Astrocyte (in vitro differentiated cells and primary cell): ENCODE measurements at regions not wholly inside any gene's neighbourhood (a gene's known extent, or its start where the extent isn't known, plus 50 kb on each side); places are given as distances from the start of the nearest gene placed in this dataset.

ENCODE experiments used
- DNase-seq: peaks from one replicate; pipeline ENCODE4 v3.0.0-alpha.2; 2010; ENCODE audit warnings: low read depth
- FAIRE-seq: peaks from 2 replicates; lab custom pipeline; 2011; peaks lifted over from hg19 to GRCh38; lab: Jason Lieb, UNC
- H2AFZ ChIP-seq: 2 replicates; pipeline ENCODE4 v1.6.0; 2012; ENCODE audit warnings: low read depth, low read length, inconsistent platforms
- H3K27ac ChIP-seq: 2 replicates; pipeline ENCODE4 v1.5.1; 2011; ENCODE audit warnings: low read depth, low read length, inconsistent platforms
- H3K27me3 ChIP-seq: 2 replicates; pipeline ENCODE4 v1.6.0; 2011; ENCODE audit warnings: low read length, inconsistent platforms; ENCODE audit not compliant: insufficient read depth
- H3K36me3 ChIP-seq: 2 replicates; pipeline ENCODE4 v1.5.1; 2011; ENCODE audit warnings: low read length, inconsistent platforms; ENCODE audit not compliant: insufficient read depth
- H3K4me1 ChIP-seq: 2 replicates; pipeline ENCODE4 v1.5.1; 2011; ENCODE audit warnings: low read length, inconsistent platforms; ENCODE audit not compliant: insufficient read depth
- H3K4me2 ChIP-seq: 2 replicates; pipeline ENCODE4 v1.6.0; 2012; ENCODE audit warnings: low read length, inconsistent platforms
- H3K4me3 ChIP-seq: 2 replicates; pipeline ENCODE4 v1.5.1; 2011; ENCODE audit warnings: low read depth, mild to moderate bottlenecking, low read length, inconsistent platforms; ENCODE audit not compliant: insufficient read depth
- H3K79me2 ChIP-seq: 2 replicates; pipeline ENCODE4 v1.6.0; 2012; ENCODE audit warnings: mild to moderate bottlenecking, low read length, inconsistent platforms; ENCODE audit not compliant: insufficient read depth
- H3K9ac ChIP-seq: 2 replicates; pipeline ENCODE4 v1.6.0; 2012; ENCODE audit warnings: mild to moderate bottlenecking, low read length, inconsistent platforms
- H3K9me3 ChIP-seq: 2 replicates; pipeline ENCODE4 v1.5.1; 2012; ENCODE audit warnings: low read depth, mild to moderate bottlenecking, low read length, inconsistent platforms; ENCODE audit not compliant: insufficient read depth
- H4K20me1 ChIP-seq: 2 replicates; pipeline ENCODE4 v1.6.0; 2012; ENCODE audit warnings: low read length, inconsistent platforms; ENCODE audit not compliant: insufficient read depth
- H3K27ac Mint-ChIP-seq: one replicate; pipeline ENCODE4 v1.8.0; 2021; ENCODE audit warnings: mild to moderate bottlenecking, mixed read lengths; ENCODE audit not compliant: unreplicated experiment
- H3K27me3 Mint-ChIP-seq: one replicate; pipeline ENCODE4 v1.8.0; 2021; ENCODE audit warnings: low read depth, mixed read lengths; ENCODE audit not compliant: unreplicated experiment
- H3K36me3 Mint-ChIP-seq: one replicate; pipeline ENCODE4 v1.8.0; 2021; ENCODE audit warnings: low read depth, mixed read lengths; ENCODE audit not compliant: unreplicated experiment
- H3K4me1 Mint-ChIP-seq: one replicate; pipeline ENCODE4 v1.8.0; 2021; ENCODE audit warnings: low read depth, mixed read lengths; ENCODE audit not compliant: unreplicated experiment
- H3K4me3 Mint-ChIP-seq: one replicate; pipeline ENCODE4 v1.8.0; 2021; ENCODE audit warnings: mild to moderate bottlenecking, moderate library complexity, mixed read lengths; ENCODE audit not compliant: unreplicated experiment
- H3K9me3 Mint-ChIP-seq: one replicate; pipeline ENCODE4 v1.8.0; 2021; ENCODE audit warnings: mild to moderate bottlenecking, mixed read lengths; ENCODE audit not compliant: unreplicated experiment
- EZH2 ChIP-seq: IDR thresholded peaks from 2 replicates; pipeline ENCODE4 v1.6.1; 2012; ENCODE audit warnings: mild to moderate bottlenecking, low read length, inconsistent platforms; ENCODE audit not compliant: insufficient read depth
- TF ChIP-seq, protein P1 (sequence below): IDR thresholded peaks from 2 replicates; pipeline ENCODE4 v1.5.1; 2011; ENCODE audit warnings: low read depth, mild to moderate bottlenecking, inconsistent platforms, low read length, moderate library complexity; ENCODE audit not compliant: insufficient read depth

- Mint-ChIP-seq H3K4me1 (peaks cover 20% of the 10 kb centered on the region), H3K4me3 (no peak overlapping the region), H3K27me3 (no peaks in the 10 kb centered on the region), H3K9me3 (no peaks in the 10 kb centered on the region), H3K36me3 (no peaks in the 10 kb centered on the region), H3K27ac (no peak overlapping the region)
- H3K36me3 ChIP-seq = no peaks in the 10 kb centered on the region
- H3K9me3 ChIP-seq = no peaks in the 10 kb centered on the region
- no peaks in the 10 kb centered on the region for H3K27me3 ChIP-seq
- H4K20me1 ChIP-seq = no peaks in the 10 kb centered on the region
- no peaks in the 10 kb centered on the region for H3K4me1 ChIP-seq
- H3K79me2 ChIP-seq = no peaks in the 10 kb centered on the region
- TF ChIP-seq, protein P1, sequence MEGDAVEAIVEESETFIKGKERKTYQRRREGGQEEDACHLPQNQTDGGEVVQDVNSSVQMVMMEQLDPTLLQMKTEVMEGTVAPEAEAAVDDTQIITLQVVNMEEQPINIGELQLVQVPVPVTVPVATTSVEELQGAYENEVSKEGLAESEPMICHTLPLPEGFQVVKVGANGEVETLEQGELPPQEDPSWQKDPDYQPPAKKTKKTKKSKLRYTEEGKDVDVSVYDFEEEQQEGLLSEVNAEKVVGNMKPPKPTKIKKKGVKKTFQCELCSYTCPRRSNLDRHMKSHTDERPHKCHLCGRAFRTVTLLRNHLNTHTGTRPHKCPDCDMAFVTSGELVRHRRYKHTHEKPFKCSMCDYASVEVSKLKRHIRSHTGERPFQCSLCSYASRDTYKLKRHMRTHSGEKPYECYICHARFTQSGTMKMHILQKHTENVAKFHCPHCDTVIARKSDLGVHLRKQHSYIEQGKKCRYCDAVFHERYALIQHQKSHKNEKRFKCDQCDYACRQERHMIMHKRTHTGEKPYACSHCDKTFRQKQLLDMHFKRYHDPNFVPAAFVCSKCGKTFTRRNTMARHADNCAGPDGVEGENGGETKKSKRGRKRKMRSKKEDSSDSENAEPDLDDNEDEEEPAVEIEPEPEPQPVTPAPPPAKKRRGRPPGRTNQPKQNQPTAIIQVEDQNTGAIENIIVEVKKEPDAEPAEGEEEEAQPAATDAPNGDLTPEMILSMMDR = no peak
- TF ChIP-seq EZH2 = no peak
- no peak overlapping the region for H3K9ac ChIP-seq
- no peak for FAIRE-seq
- no peak for DNase-seq
- no peak overlapping the region for H2AFZ ChIP-seq
- no peak overlapping the region for H3K27ac ChIP-seq
- no peak overlapping the region for H3K4me2 ChIP-seq
- no peak overlapping the region for H3K4me3 ChIP-seq
These were observed 274.9 kb upstream of the PITX2 start for GRCh38 chr4:110897784-110898183.

- Mint-ChIP-seq H3K27me3 (no peaks in the 10 kb centered on the region), H3K27ac (no peak overlapping the region), H3K9me3 (no peaks in the 10 kb centered on the region), H3K4me3 (no peak overlapping the region), H3K36me3 (no peaks in the 10 kb centered on the region), H3K4me1 (peaks cover 20% of the 10 kb centered on the region)
- no peak overlapping the region for H3K27ac ChIP-seq
- no peaks in the 10 kb centered on the region for H3K9me3 ChIP-seq
- no peaks in the 10 kb centered on the region for H3K36me3 ChIP-seq
- DNase-seq (no peak), FAIRE-seq (no peak)
- no peaks in the 10 kb centered on the region for H3K4me1 ChIP-seq
- H3K9ac ChIP-seq = no peak overlapping the region
- TF ChIP-seq, protein P1 = no peak
- TF ChIP-seq EZH2 = no peak
- no peak overlapping the region for H2AFZ ChIP-seq
- H4K20me1 ChIP-seq = no peaks in the 10 kb centered on the region
- H3K4me2 ChIP-seq = no peak overlapping the region
- H3K27me3 ChIP-seq = no peaks in the 10 kb centered on the region
- H3K79me2 ChIP-seq = no peaks in the 10 kb centered on the region
- no peak overlapping the region for H3K4me3 ChIP-seq
These were observed 275.4 kb upstream of the PITX2 start for GRCh38 chr4:110898290-110898689.

DNA sequence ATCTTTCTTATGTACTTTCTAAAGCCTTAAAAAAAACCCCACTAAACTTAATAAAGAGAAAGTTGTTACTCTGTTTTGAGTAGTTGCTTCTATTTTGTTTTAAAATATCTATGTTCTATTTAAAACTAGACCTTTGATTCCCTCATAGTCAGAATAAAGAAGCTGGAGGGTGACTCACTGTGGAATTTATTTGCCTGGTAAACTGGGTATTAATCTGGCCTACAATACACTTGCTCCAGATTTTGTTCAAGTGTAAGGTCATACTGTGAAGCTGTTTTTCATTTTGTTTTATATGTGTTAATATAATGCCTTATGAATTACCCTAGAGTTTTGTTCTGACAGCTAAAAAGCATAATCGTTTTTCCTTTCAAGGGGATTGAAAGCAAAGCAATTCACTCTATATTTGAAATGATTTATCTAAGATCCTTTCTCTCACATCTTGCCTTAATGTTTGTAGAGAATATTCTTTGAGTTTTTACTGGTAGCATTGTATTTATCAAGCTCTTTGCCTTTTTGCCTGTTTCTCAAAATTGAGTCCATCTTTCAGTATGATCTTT is 277.4 kb upstream of the PITX2 start:
- Histone ChIP-seq H3K4me1 (no peaks in the 10 kb centered on the region), H3K9me3 (no peaks in the 10 kb centered on the region), H3K4me2 (no peak overlapping the region), H3K9ac (no peak overlapping the region), H3K27ac (no peak overlapping the region), H3K4me3 (no peak overlapping the region), H3K27me3 (no peaks in the 10 kb centered on the region), H3K79me2 (no peaks in the 10 kb centered on the region), H4K20me1 (no peaks in the 10 kb centered on the region), H2AFZ (no peak overlapping the region), H3K36me3 (no peaks in the 10 kb centered on the region)
- no peaks in the 10 kb centered on the region for H3K36me3 Mint-ChIP-seq
- H3K9me3 Mint-ChIP-seq = no peaks in the 10 kb centered on the region
- TF ChIP-seq EZH2 = no peak
- TF ChIP-seq, protein P1 = no peak
- DNase-seq (no peak), FAIRE-seq (no peak)
- no peak overlapping the region for H3K4me3 Mint-ChIP-seq
- no peak overlapping the region for H3K27ac Mint-ChIP-seq
- peaks cover 20% of the 10 kb centered on the region for H3K4me1 Mint-ChIP-seq
- no peaks in the 10 kb centered on the region for H3K27me3 Mint-ChIP-seq
